AG04449 (cell line): ENCODE measurements at regions not wholly inside any gene's neighbourhood (a gene's known extent, or its start where the extent isn't known, plus 50 kb on each side); places are given as distances from the start of the nearest gene placed in this dataset.
"Not testable (repeated sequence)": the region's sequence is repeated elsewhere in the genome, so short reads cannot be mapped to it uniquely, and the experiment has no call there.

Source experiments
- CTCF ChIA-PET: fragments of 350-600 bp; formaldehyde crosslinking; extraction: SDS; loops from one replicate; lab custom pipeline; 2021; ENCODE audit warnings: antibody characterized with exemption; lab: Yijun Ruan, JAX
- POLR2A ChIA-PET: fragments of 400-600, 350-600 bp; formaldehyde crosslinking; extraction: SDS; loops from one replicate; lab custom pipeline; 2020; ENCODE audit warnings: antibody characterized with exemption, inconsistent platforms; lab: Yijun Ruan, JAX
- DNase-seq: peaks from one replicate; pipeline ENCODE4 v3.0.0-alpha.2; 2010; ENCODE audit warnings: low read depth, low spot score
- H3K4me3 ChIP-seq: 2 replicates; pipeline ENCODE4 v1.5.1; 2011; ENCODE audit warnings: low read depth, mild to moderate bottlenecking, control low read depth, low read length
- CTCF ChIP-seq: IDR thresholded peaks from one replicate; pipeline ENCODE4 v1.5.1; 2011; ENCODE audit warnings: mild to moderate bottlenecking, moderate library complexity, low read length, control low read depth, inconsistent platforms; ENCODE audit not compliant: insufficient read depth; ENCODE audit errors: missing control alignments

GRCh38 chr12:59322473-59322872, 273.4 kb upstream of the SLC16A7 start:
- DNase-seq, result no peak

GRCh38 chr12:59321278-59321677, 274.6 kb upstream of the SLC16A7 start:
- H3K4me3 ChIP-seq, result no peak overlapping the region
- ChIA-PET POLR2A (no interaction called here), CTCF (no interaction called here)
- TF ChIP-seq CTCF, result no peak
- no peak for DNase-seq

More at GRCh38 chr12:59322473-59322872, 273.4 kb upstream of the SLC16A7 start:
- no peak for TF ChIP-seq CTCF
- POLR2A ChIA-PET, result no interaction called here
- CTCF ChIA-PET, result no interaction called here
- H3K4me3 ChIP-seq, result no peak overlapping the region

GRCh38 chr12:59320112-59320511, 275.7 kb upstream of the SLC16A7 start:
- ChIA-PET POLR2A (no interaction called here), CTCF (no interaction called here)
- DNase-seq, result no peak
- no peak overlapping the region for H3K4me3 ChIP-seq
- no peak for TF ChIP-seq CTCF

- ChIA-PET CTCF (no interaction called here), POLR2A (no interaction called here)
- no peak for DNase-seq
- H3K4me3 ChIP-seq, result no peak overlapping the region
- no peak for TF ChIP-seq CTCF
Observed at GRCh38 chr12:59318940-59319339, 276.9 kb upstream of the SLC16A7 start.

DNA sequence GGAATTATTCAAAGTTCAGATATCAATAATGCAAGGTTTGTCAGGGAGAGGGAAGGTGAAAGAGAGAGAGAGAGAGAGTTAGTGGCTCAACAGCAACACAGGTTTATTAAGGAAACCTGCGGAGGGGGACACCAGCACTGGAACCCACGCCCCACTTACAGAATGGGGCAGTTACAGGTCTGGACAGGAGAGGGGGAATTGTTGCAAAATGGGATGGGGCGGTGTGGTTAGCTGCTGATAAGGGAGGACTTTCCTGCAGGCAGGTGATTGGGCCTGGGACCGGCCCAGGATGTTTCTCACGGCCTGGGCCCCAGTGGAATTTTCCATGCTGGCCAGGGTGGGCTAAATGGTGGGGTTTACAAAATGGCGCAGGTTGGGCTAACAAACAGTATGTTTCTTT, 278.2 kb upstream of the SLC16A7 start:
- TF ChIP-seq CTCF, result no peak
- no peak for DNase-seq
- ChIA-PET CTCF (no interaction called here), POLR2A (no interaction called here)
- H3K4me3 ChIP-seq, result no peak overlapping the region

DNA sequence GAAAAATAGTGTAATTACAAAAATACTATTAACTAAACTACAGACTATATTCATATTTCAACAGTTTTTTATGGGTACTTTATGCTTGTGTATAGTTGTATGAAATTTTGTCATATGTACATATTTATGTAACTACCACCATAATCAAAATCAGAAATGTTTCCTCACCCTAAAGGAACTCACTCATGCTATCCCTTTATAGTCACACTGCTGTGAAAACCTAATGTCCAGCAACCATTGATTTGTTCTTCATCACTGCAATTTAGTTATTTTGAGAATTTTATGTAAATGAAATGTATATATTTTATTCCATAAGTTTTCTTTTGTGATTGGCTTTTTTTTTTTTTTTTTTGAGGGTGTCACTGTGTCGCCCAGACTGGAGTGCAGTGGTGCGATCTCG, 278.9 kb upstream of the SLC16A7 start:
- H3K4me3 ChIP-seq, result no peak overlapping the region
- no peak for DNase-seq
- no peak for TF ChIP-seq CTCF
- POLR2A ChIA-PET, result no interaction called here
- CTCF ChIA-PET, result no interaction called here

GRCh38 chr12:59316354-59316753, 279.5 kb upstream of the SLC16A7 start:
- CTCF ChIA-PET, DNase-seq, POLR2A ChIA-PET, H3K4me3 ChIP-seq: not testable (repeated sequence)
